Choroid plexus epithelial cell (primary cell): ENCODE measurements at regions not wholly inside any gene's neighbourhood (a gene's known extent, or its start where the extent isn't known, plus 50 kb on each side); places are given as distances from the start of the nearest gene placed in this dataset.

ENCODE experiments used
- DNase-seq: peaks from one replicate; pipeline ENCODE4 v3.0.0-alpha.2; 2010; ENCODE audit warnings: low read depth
- H3K4me3 ChIP-seq: 2 replicates; pipeline ENCODE4 v1.5.1; 2011; ENCODE audit warnings: low read depth, mild to moderate bottlenecking, control low read depth, low read length, moderate library complexity
- TF ChIP-seq, protein P1 (sequence below): conservative IDR thresholded peaks from 2 replicates; pipeline ENCODE4 v1.5.1; 2011; ENCODE audit warnings: low read depth, mild to moderate bottlenecking, control low read depth, inconsistent platforms, low read length, moderate library complexity

DNA sequence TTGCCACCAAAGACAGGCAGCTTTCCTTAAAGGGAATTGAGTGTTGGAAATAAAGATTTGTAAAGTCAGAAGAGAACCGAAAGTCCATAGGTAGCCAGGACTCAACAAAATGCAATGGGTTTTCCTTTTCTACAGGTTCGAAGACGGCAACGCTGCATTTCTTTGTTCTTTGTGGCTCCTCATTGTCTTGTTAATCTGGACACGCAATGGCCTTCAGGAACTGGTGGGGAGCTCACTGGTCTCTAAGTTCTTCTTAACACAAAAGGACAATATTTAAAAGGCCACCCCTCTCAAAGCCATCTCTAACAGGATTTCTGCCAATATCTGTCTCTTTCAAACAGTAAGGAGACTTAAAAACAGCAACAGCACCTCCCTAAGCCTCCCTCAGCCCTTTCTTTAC lies 170.6 kb downstream of the RMI1 start:
- DNase-seq = no peak
- TF ChIP-seq, protein P1, sequence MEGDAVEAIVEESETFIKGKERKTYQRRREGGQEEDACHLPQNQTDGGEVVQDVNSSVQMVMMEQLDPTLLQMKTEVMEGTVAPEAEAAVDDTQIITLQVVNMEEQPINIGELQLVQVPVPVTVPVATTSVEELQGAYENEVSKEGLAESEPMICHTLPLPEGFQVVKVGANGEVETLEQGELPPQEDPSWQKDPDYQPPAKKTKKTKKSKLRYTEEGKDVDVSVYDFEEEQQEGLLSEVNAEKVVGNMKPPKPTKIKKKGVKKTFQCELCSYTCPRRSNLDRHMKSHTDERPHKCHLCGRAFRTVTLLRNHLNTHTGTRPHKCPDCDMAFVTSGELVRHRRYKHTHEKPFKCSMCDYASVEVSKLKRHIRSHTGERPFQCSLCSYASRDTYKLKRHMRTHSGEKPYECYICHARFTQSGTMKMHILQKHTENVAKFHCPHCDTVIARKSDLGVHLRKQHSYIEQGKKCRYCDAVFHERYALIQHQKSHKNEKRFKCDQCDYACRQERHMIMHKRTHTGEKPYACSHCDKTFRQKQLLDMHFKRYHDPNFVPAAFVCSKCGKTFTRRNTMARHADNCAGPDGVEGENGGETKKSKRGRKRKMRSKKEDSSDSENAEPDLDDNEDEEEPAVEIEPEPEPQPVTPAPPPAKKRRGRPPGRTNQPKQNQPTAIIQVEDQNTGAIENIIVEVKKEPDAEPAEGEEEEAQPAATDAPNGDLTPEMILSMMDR = no peak
- H3K4me3 ChIP-seq = no peak overlapping the region

GRCh38 chr9:84151640-84152039 lies 171.0 kb downstream of the RMI1 start:
- TF ChIP-seq, protein P1 = no peak
- H3K4me3 ChIP-seq = no peak overlapping the region

GRCh38 chr9:84152204-84152603 lies 171.6 kb downstream of the RMI1 start:
- DNase-seq = no peak
- TF ChIP-seq, protein P1 = no peak
- H3K4me3 ChIP-seq = no peak overlapping the region

More at GRCh38 chr9:84151640-84152039, 171.0 kb downstream of the RMI1 start:
- DNase-seq = no peak

DNA sequence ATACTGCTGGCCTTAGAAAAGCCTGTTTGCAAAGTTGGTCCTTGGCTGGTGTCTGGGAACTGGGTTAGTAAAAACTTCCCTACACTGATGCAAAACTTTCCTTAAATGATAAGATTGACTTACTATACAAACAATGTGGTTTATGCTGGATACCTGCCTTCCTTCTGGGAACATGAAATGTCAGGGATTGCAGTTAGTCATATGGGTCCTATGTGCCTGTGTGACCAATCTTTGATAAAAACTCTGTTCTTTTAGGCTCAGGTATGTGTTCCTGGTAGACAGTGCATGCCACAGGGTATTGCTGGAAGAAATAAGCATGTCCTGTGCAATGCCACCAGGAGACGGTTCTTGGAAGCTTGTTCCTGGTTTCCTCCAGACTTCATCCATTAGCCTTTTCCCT lies 173.3 kb downstream of the RMI1 start:
- TF ChIP-seq, protein P1 = no peak
- DNase-seq = peak; percentile 26
- no peak overlapping the region for H3K4me3 ChIP-seq

- DNase-seq = peak; percentile 56
- TF ChIP-seq, protein P1 = no peak
- no peak overlapping the region for H3K4me3 ChIP-seq
Observed at GRCh38 chr9:84154320-84154719, 173.7 kb downstream of the RMI1 start.

GRCh38 chr9:84163052-84163650 lies 177.4 kb downstream of the SLC28A3 start:
- no peak for DNase-seq
- no peak overlapping the region for H3K4me3 ChIP-seq
- TF ChIP-seq, protein P1 = no peak

- TF ChIP-seq, protein P1 = no peak
- no peak for DNase-seq
- no peak overlapping the region for H3K4me3 ChIP-seq
Observed at GRCh38 chr9:84166891-84167290, 173.7 kb downstream of the SLC28A3 start.
